Hepatocyte (in vitro differentiated cells): ENCODE measurements at regions not wholly inside any gene's neighbourhood (a gene's known extent, or its start where the extent isn't known, plus 50 kb on each side); places are given as distances from the start of the nearest gene placed in this dataset.

Source experiments
- EZH2 ChIP-seq: fragments of 200-600 bp; sonication (generic); IDR thresholded peaks from 2 replicates; pipeline ENCODE4 v1.6.1; 2016; ENCODE audit warnings: antibody characterized with exemption, mild to moderate bottlenecking, borderline replicate concordance
- TF ChIP-seq, protein P1 (sequence below): fragments of 200-600 bp; sonication (generic); IDR thresholded peaks from 2 replicates; pipeline ENCODE4 v1.5.1; 2016; ENCODE audit warnings: antibody characterized with exemption, mild to moderate bottlenecking; ENCODE audit not compliant: poor library complexity

DNA sequence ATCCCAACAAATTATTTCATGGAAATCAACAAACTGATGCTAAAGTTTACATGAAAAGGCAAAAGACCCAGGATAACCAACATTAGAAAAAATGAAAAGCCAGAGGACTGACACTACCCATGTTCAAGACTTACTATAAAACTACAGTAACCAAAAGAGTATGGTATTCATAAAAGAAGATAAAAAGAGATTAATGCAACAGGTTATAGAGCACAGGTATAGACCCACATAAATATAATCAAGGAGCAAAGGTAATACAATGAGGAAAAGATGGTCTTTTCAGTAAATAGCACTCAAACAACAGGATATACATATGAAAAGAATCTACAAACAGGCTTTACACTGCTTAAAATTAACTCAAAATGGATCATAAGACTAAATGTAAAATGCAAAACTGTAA, 1342.7 kb downstream of the UQCRFS1 start:
- TF ChIP-seq, protein P1, sequence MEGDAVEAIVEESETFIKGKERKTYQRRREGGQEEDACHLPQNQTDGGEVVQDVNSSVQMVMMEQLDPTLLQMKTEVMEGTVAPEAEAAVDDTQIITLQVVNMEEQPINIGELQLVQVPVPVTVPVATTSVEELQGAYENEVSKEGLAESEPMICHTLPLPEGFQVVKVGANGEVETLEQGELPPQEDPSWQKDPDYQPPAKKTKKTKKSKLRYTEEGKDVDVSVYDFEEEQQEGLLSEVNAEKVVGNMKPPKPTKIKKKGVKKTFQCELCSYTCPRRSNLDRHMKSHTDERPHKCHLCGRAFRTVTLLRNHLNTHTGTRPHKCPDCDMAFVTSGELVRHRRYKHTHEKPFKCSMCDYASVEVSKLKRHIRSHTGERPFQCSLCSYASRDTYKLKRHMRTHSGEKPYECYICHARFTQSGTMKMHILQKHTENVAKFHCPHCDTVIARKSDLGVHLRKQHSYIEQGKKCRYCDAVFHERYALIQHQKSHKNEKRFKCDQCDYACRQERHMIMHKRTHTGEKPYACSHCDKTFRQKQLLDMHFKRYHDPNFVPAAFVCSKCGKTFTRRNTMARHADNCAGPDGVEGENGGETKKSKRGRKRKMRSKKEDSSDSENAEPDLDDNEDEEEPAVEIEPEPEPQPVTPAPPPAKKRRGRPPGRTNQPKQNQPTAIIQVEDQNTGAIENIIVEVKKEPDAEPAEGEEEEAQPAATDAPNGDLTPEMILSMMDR: no peak
- no peak for TF ChIP-seq EZH2
